H9 (cell line): ENCODE measurements at regions not wholly inside any gene's neighbourhood (a gene's known extent, or its start where the extent isn't known, plus 50 kb on each side); places are given as distances from the start of the nearest gene placed in this dataset.

Experiments used
- DNase-seq: peaks from one replicate; pipeline ENCODE4 v3.0.0-alpha.2; 2017
- H2AFZ ChIP-seq: one replicate; pipeline ENCODE4 v1.6.1; 2013; ENCODE audit warnings: mild to moderate bottlenecking, low read length, control low read depth, moderate library complexity
- H2AK5ac ChIP-seq: 2 replicates; pipeline ENCODE4 v1.6.1; 2013; ENCODE audit warnings: low read length, control low read depth, mixed read lengths; ENCODE audit not compliant: insufficient read length
- H2BK120ac ChIP-seq: one replicate; pipeline ENCODE4 v1.6.1; 2013; ENCODE audit warnings: low read depth, mild to moderate bottlenecking, low read length, control low read depth, inconsistent platforms; ENCODE audit not compliant: poor library complexity, severe bottlenecking
- H2BK12ac ChIP-seq: 2 replicates; pipeline ENCODE4 v1.6.1; 2013; ENCODE audit warnings: low read length, control low read depth, mixed read lengths, low read depth; ENCODE audit not compliant: insufficient read length
- H2BK15ac ChIP-seq: 2 replicates; pipeline ENCODE4 v1.6.1; 2013; ENCODE audit warnings: low read depth, low read length, control low read depth
- H2BK20ac ChIP-seq: one replicate; pipeline ENCODE4 v1.6.1; 2013; ENCODE audit warnings: low read depth, mild to moderate bottlenecking, low read length, control low read depth, inconsistent platforms; ENCODE audit not compliant: poor library complexity, severe bottlenecking
- H2BK5ac ChIP-seq: 2 replicates; pipeline ENCODE4 v1.6.1; 2013; ENCODE audit warnings: low read length, control low read depth, mixed read lengths; ENCODE audit not compliant: insufficient read length
- H3K14ac ChIP-seq: 2 replicates; pipeline ENCODE4 v1.6.1; 2013; ENCODE audit warnings: low read length, control low read depth; ENCODE audit not compliant: insufficient read depth
- H3K18ac ChIP-seq: 2 replicates; pipeline ENCODE4 v1.6.1; 2013; ENCODE audit warnings: low read depth, mild to moderate bottlenecking, mixed read lengths, low read length, control low read depth; ENCODE audit not compliant: insufficient read length
- H3K23ac ChIP-seq: 2 replicates; pipeline ENCODE4 v1.6.1; 2013; ENCODE audit warnings: low read length, control low read depth, mixed read lengths, low read depth; ENCODE audit not compliant: insufficient read length
- H3K23me2 ChIP-seq: 2 replicates; pipeline ENCODE4 v1.6.1; 2013; ENCODE audit warnings: low read depth, mild to moderate bottlenecking, mixed read lengths, low read length, control low read depth; ENCODE audit not compliant: insufficient read length, poor library complexity, severe bottlenecking
- H3K27ac ChIP-seq: 2 replicates; pipeline ENCODE4 v1.5.1; 2013; ENCODE audit warnings: low read length, control low read depth, mixed read lengths, low read depth; ENCODE audit not compliant: insufficient read length
- H3K27me3 ChIP-seq: 2 replicates; pipeline ENCODE4 v1.6.1; 2013; ENCODE audit warnings: low read length, control low read depth, inconsistent platforms; ENCODE audit not compliant: insufficient read depth
- H3K4ac ChIP-seq: 2 replicates; pipeline ENCODE4 v1.6.1; 2013; ENCODE audit warnings: low read depth, mild to moderate bottlenecking, control low read depth, inconsistent platforms, low read length, moderate library complexity
- H3K4me1 ChIP-seq: 2 replicates; pipeline ENCODE4 v1.6.1; 2013; ENCODE audit warnings: low read length, control low read depth, inconsistent platforms; ENCODE audit not compliant: insufficient read depth
- H3K4me2 ChIP-seq: 2 replicates; pipeline ENCODE4 v1.6.1; 2013; ENCODE audit warnings: low read length, control low read depth, mixed read lengths; ENCODE audit not compliant: insufficient read length, insufficient read depth
- H3K56ac ChIP-seq: 2 replicates; pipeline ENCODE4 v1.6.1; 2013; ENCODE audit warnings: low read depth, mild to moderate bottlenecking, mixed read lengths, low read length, control low read depth; ENCODE audit not compliant: insufficient read length
- H3K79me1 ChIP-seq: 2 replicates; pipeline ENCODE4 v1.6.1; 2013; ENCODE audit warnings: low read depth, mild to moderate bottlenecking, moderate library complexity, low read length, control low read depth, inconsistent platforms; ENCODE audit not compliant: insufficient read depth, poor library complexity, severe bottlenecking
- H3K79me2 ChIP-seq: 2 replicates; pipeline ENCODE4 v1.6.1; 2013; ENCODE audit warnings: low read length, control low read depth, inconsistent platforms; ENCODE audit not compliant: insufficient read depth
- H3K9ac ChIP-seq: 2 replicates; pipeline ENCODE4 v1.6.1; 2013; ENCODE audit warnings: low read length, control low read depth, mixed read lengths; ENCODE audit not compliant: insufficient read length; ENCODE audit errors: extremely low read depth
- H3K9me3 ChIP-seq: one replicate; pipeline ENCODE4 v1.6.1; 2013; ENCODE audit warnings: low read depth, low read length, inconsistent platforms; ENCODE audit not compliant: control insufficient read depth
- H3T11ph ChIP-seq: one replicate; pipeline ENCODE4 v1.6.1; 2013; ENCODE audit warnings: mild to moderate bottlenecking, low read length, control low read depth, inconsistent platforms
- H4K20me1 ChIP-seq: one replicate; pipeline ENCODE4 v1.6.1; 2013; ENCODE audit not compliant: control insufficient read depth, insufficient read length, insufficient read depth
- H4K5ac ChIP-seq: 2 replicates; pipeline ENCODE4 v1.6.1; 2013; ENCODE audit warnings: low read depth, mild to moderate bottlenecking, mixed read lengths, low read length, control low read depth; ENCODE audit not compliant: insufficient read length
- H4K8ac ChIP-seq: replicated peaks from 2 replicates; pipeline ENCODE4 v1.6.1; 2013; ENCODE audit warnings: low read length, control low read depth, mixed read lengths, low read depth; ENCODE audit not compliant: insufficient read length
- H4K91ac ChIP-seq: 2 replicates; pipeline ENCODE4 v1.6.1; 2013; ENCODE audit warnings: low read depth, mild to moderate bottlenecking, moderate library complexity, mixed read lengths, low read length, control low read depth; ENCODE audit not compliant: insufficient read length
- H3K27ac Mint-ChIP-seq, 3 experiments: 2 replicates in 2 of 3; 3 replicates in 1 of 3; pipeline ENCODE4 v1.8.0; 2020 to 2021; ENCODE audit warnings: mixed read lengths in 3 of 3, mild to moderate bottlenecking in 1 of 3, moderate library complexity in 1 of 3
- H3K27me3 Mint-ChIP-seq: 2 replicates; pipeline ENCODE4 v1.8.0; 2021; ENCODE audit warnings: low read depth, mild to moderate bottlenecking, moderate library complexity, mixed read lengths
- H3K36me3 Mint-ChIP-seq, 3 experiments: 2 replicates in 2 of 3; 3 replicates in 1 of 3; pipeline ENCODE4 v1.8.0; 2020 to 2021; ENCODE audit warnings: low read depth in 3 of 3, mixed read lengths in 3 of 3; ENCODE audit not compliant: insufficient read depth in 1 of 3
- H3K4me1 Mint-ChIP-seq, 2 experiments: 2 replicates each; pipeline ENCODE4 v1.8.0; 2020; ENCODE audit warnings: mixed read lengths in 2 of 2
- H3K4me3 Mint-ChIP-seq, 2 experiments: 2 replicates in 1 of 2; 3 replicates in 1 of 2; pipeline ENCODE4 v1.8.0; 2020 to 2021; ENCODE audit warnings: mild to moderate bottlenecking in 2 of 2, mixed read lengths in 2 of 2, moderate library complexity in 1 of 2
- H3K9me3 Mint-ChIP-seq, 2 experiments: 2 replicates in 1 of 2; 3 replicates in 1 of 2; pipeline ENCODE4 v1.8.0; 2020; ENCODE audit warnings: mild to moderate bottlenecking in 2 of 2, mixed read lengths in 2 of 2, moderate library complexity in 1 of 2
- WGBS: extraction: QIAGEN DNeasy Blood & Tissue Kit; methylation state at CpG from one replicate; pipeline ENCODE4 v1.1.7; 2013; ENCODE audit warnings: missing lambda C conversion rate, low lambda C conversion rate, mixed read lengths; ENCODE audit not compliant: insufficient read length; ENCODE audit errors: extremely low coverage; 5-methylcytosine and 5-hydroxymethylcytosine counted together
- TF ChIP-seq, protein P1 (sequence below): fragments of 200-600 bp; sonication (generic); conservative IDR thresholded peaks from 3 replicates; pipeline ENCODE4 v1.8.0; 2021; ENCODE audit warnings: antibody characterized with exemption, mild to moderate bottlenecking

DNA sequence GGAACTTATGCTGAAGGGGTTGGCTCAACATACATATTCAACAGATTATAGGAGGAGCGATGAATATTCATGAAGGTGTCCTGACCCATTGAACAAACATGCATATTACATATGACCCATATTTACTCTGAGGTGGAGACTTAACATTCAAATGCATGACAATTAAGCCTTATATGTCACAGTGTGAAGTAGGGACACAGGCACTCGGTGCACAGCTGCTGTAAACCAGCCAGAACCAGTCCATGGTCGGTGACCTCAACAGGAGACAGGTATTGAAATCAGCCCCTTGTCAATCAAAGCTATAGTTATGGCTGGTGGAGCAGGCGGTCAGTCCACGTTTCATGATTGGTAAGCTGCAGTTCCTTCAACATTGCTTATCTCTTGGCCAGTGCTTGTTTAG lies 347.3 kb downstream of the THBS2 start:
- Histone ChIP-seq H3K23ac (no peak overlapping the region), H3T11ph (no peak overlapping the region), H2AFZ (no peak overlapping the region), H3K4ac (no peak overlapping the region), H3K9me3 (no peaks in the 10 kb centered on the region), H4K5ac (no peak overlapping the region), H3K79me2 (no peaks in the 10 kb centered on the region), H3K56ac (no peak overlapping the region), H2BK20ac (no peak overlapping the region), H4K8ac (no peak overlapping the region), H3K18ac (no peak overlapping the region), H2BK5ac (no peak overlapping the region), H3K79me1 (no peaks in the 10 kb centered on the region), H2AK5ac (no peak overlapping the region), H3K4me1 (no peaks in the 10 kb centered on the region), H3K9ac (no peak overlapping the region), H3K23me2 (no peaks in the 10 kb centered on the region), H4K20me1 (no peaks in the 10 kb centered on the region), H2BK15ac (no peak overlapping the region), H4K91ac (no peak overlapping the region), H3K14ac (no peak overlapping the region), H3K4me2 (no peak overlapping the region), H3K27ac (no peak overlapping the region), H3K27me3 (no peaks in the 10 kb centered on the region), H2BK12ac (no peak overlapping the region), H2BK120ac (no peak overlapping the region)
- peaks cover 3 to 49% (median 24%) of the 10 kb centered on the region in 3 experiments; a peak in 6 of 7 replicates for H3K36me3 Mint-ChIP-seq
- TF ChIP-seq, protein P1, sequence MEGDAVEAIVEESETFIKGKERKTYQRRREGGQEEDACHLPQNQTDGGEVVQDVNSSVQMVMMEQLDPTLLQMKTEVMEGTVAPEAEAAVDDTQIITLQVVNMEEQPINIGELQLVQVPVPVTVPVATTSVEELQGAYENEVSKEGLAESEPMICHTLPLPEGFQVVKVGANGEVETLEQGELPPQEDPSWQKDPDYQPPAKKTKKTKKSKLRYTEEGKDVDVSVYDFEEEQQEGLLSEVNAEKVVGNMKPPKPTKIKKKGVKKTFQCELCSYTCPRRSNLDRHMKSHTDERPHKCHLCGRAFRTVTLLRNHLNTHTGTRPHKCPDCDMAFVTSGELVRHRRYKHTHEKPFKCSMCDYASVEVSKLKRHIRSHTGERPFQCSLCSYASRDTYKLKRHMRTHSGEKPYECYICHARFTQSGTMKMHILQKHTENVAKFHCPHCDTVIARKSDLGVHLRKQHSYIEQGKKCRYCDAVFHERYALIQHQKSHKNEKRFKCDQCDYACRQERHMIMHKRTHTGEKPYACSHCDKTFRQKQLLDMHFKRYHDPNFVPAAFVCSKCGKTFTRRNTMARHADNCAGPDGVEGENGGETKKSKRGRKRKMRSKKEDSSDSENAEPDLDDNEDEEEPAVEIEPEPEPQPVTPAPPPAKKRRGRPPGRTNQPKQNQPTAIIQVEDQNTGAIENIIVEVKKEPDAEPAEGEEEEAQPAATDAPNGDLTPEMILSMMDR = no peak
- no peak overlapping the region for H3K27ac Mint-ChIP-seq
- DNase-seq = no peak
- no CpG with 5 or more reads among the region's 5 CpGs for WGBS
- H3K4me3 Mint-ChIP-seq = no peak overlapping the region
- H3K4me1 Mint-ChIP-seq = peaks cover 4 to 10% of the 10 kb centered on the region in 2 experiments; a peak in 3 of 4 replicates
- H3K9me3 Mint-ChIP-seq = peaks cover 19 to 45% of the 10 kb centered on the region in 2 experiments
- H3K27me3 Mint-ChIP-seq = no peaks in the 10 kb centered on the region; the same call in 1 of the 2 replicates
